GM12801 (cell line): ENCODE measurements at regions not wholly inside any gene's neighbourhood (a gene's known extent, or its start where the extent isn't known, plus 50 kb on each side); places are given as distances from the start of the nearest gene placed in this dataset.

Experiments
- CTCF ChIP-seq: IDR thresholded peaks from one replicate; pipeline ENCODE4 v1.5.1; 2011; ENCODE audit warnings: control low read depth; ENCODE audit not compliant: insufficient read length; ENCODE audit errors: extremely low read depth

GRCh38 chr7:35353481-35353880 is 99.6 kb upstream of the TBX20 start:
- no peak for TF ChIP-seq CTCF

GRCh38 chr7:35351466-35351865 is 97.6 kb upstream of the TBX20 start:
- TF ChIP-seq CTCF = no peak

GRCh38 chr7:35348611-35349400 is 94.9 kb upstream of the TBX20 start:
- no peak for TF ChIP-seq CTCF

- no peak for TF ChIP-seq CTCF
Measured at GRCh38 chr7:35342786-35343185, 88.9 kb upstream of the TBX20 start.

GRCh38 chr7:35339811-35340210 is 85.9 kb upstream of the TBX20 start:
- TF ChIP-seq CTCF = no peak

- no peak for TF ChIP-seq CTCF
Measured at GRCh38 chr7:35336444-35336843, 82.5 kb upstream of the TBX20 start.

GRCh38 chr7:35334506-35334905 is 80.6 kb upstream of the TBX20 start:
- no peak for TF ChIP-seq CTCF
